MCF 10A (cell line): ENCODE measurements at regions not wholly inside any gene's neighbourhood (a gene's known extent, or its start where the extent isn't known, plus 50 kb on each side); places are given as distances from the start of the nearest gene placed in this dataset.

Source experiments
- BruUV-seq: library from RNA; stranded (reverse); fragments of 400-500 nt; replicated peaks from 2 replicates; lab custom pipeline; 2021; lab: Mats Ljungman, UMichigan
- CTCF ChIA-PET: fragments of 300-600 bp; sonication (Branson Sonifier 250); formaldehyde crosslinking; extraction: SDS; loops from one replicate; lab custom pipeline; 2021; ENCODE audit warnings: antibody characterized with exemption, inconsistent platforms; lab: Yijun Ruan, JAX
- POLR2A ChIA-PET: fragments of 300-600, 350-650 bp; sonication (Branson Sonifier 250); formaldehyde crosslinking; extraction: SDS; loops from one replicate; lab custom pipeline; 2020; ENCODE audit warnings: antibody characterized with exemption, inconsistent platforms; lab: Yijun Ruan, JAX
- DNase-seq: peaks from one replicate; pipeline ENCODE4 v3.0.0-alpha.2; 2018; ENCODE audit not compliant: unreplicated experiment
- H3K27ac Mint-ChIP-seq: one replicate; pipeline ENCODE4 v1.8.0; 2022; ENCODE audit warnings: mild to moderate bottlenecking, low read depth, mixed read lengths; ENCODE audit not compliant: unreplicated experiment
- H3K27me3 Mint-ChIP-seq: one replicate; pipeline ENCODE4 v1.8.0; 2022; ENCODE audit warnings: mixed read lengths; ENCODE audit not compliant: insufficient read depth, unreplicated experiment
- H3K36me3 Mint-ChIP-seq: one replicate; pipeline ENCODE4 v1.8.0; 2022; ENCODE audit warnings: mild to moderate bottlenecking, moderate library complexity, mixed read lengths; ENCODE audit not compliant: insufficient read depth, unreplicated experiment
- H3K4me1 Mint-ChIP-seq: one replicate; pipeline ENCODE4 v1.8.0; 2022; ENCODE audit warnings: mixed read lengths; ENCODE audit not compliant: insufficient read depth, unreplicated experiment
- H3K4me3 Mint-ChIP-seq: one replicate; pipeline ENCODE4 v1.8.0; 2022; ENCODE audit warnings: mild to moderate bottlenecking, moderate library complexity, mixed read lengths; ENCODE audit not compliant: unreplicated experiment
- H3K9me3 Mint-ChIP-seq: one replicate; pipeline ENCODE4 v1.8.0; 2022; ENCODE audit warnings: mixed read lengths; ENCODE audit not compliant: unreplicated experiment
- intact Hi-C: fragments of 100-400 bp; cut with micrococcal nuclease; formaldehyde crosslinking; loops from 2 replicates; pipeline ENCODE4 v1.14.1; 2022
- TF ChIP-seq, protein P1 (sequence below): fragments of 200-600 bp; IDR thresholded peaks from one replicate; pipeline ENCODE4 v1.8.0; 2022; ENCODE audit warnings: antibody characterized with exemption, mild to moderate bottlenecking; ENCODE audit not compliant: unreplicated experiment

DNA sequence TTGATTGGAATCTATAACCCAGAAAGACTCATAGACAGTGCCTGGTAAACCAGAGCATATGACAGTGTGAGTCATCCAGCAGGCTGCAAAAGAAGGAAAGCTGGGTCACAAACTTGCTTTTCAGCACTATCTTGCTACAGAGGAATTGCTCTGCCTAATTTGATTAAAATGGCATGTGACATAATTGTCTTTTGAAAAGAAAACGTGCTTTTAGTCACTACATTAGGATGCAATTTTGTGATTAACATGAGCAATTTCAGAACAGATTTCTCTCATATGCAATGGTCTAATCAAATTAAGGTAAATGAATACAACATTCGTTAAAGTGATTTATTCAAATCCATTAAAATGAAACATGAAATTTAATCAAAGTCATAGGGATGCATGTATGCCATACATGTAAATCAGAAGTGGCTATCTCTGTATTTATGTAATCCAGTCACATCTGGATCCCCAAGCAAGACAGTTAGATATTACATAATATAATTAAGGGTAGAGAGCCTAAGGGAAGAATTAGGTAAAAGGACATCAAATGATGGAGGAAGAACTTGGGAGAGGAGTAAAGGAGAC, 400.0 kb upstream of the HTR1E start:
- H3K27ac Mint-ChIP-seq = no peak overlapping the region
- ChIA-PET CTCF (no interaction called here), POLR2A (no interaction called here)
- no peaks in the 10 kb centered on the region for H3K27me3 Mint-ChIP-seq
- peaks cover 26% of the 10 kb centered on the region for H3K9me3 Mint-ChIP-seq
- TF ChIP-seq, protein P1, sequence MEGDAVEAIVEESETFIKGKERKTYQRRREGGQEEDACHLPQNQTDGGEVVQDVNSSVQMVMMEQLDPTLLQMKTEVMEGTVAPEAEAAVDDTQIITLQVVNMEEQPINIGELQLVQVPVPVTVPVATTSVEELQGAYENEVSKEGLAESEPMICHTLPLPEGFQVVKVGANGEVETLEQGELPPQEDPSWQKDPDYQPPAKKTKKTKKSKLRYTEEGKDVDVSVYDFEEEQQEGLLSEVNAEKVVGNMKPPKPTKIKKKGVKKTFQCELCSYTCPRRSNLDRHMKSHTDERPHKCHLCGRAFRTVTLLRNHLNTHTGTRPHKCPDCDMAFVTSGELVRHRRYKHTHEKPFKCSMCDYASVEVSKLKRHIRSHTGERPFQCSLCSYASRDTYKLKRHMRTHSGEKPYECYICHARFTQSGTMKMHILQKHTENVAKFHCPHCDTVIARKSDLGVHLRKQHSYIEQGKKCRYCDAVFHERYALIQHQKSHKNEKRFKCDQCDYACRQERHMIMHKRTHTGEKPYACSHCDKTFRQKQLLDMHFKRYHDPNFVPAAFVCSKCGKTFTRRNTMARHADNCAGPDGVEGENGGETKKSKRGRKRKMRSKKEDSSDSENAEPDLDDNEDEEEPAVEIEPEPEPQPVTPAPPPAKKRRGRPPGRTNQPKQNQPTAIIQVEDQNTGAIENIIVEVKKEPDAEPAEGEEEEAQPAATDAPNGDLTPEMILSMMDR = no peak
- H3K36me3 Mint-ChIP-seq = no peaks in the 10 kb centered on the region
- intact Hi-C loops = no loop called here
- no peak overlapping the region for H3K4me3 Mint-ChIP-seq
- no peaks in the 10 kb centered on the region for H3K4me1 Mint-ChIP-seq
- no TSS peak for BruUV-seq
- DNase-seq = no peak

DNA sequence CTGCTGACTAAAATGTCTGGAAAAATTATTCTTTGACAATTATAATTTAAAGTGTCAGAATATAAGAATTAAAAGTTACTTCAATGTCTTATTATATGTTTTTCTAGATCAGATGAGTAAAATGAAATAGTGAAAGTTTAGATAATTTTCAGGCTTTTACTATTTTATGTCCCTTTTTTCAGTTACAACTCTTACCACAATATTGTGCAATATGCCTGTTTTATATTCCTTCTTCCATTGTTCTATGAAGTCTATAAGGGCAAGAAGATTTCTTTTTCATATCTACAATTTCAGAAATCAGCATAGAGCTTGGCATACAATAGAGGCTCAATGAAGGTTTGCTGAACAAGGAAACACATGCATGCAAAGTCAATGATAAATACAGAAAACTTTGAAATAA, 401.2 kb upstream of the HTR1E start:
- H3K4me1 Mint-ChIP-seq = no peaks in the 10 kb centered on the region
- H3K36me3 Mint-ChIP-seq = no peaks in the 10 kb centered on the region
- TF ChIP-seq, protein P1 = no peak
- no peak overlapping the region for H3K4me3 Mint-ChIP-seq
- no peak for DNase-seq
- BruUV-seq = no TSS peak
- H3K9me3 Mint-ChIP-seq = peaks cover 38% of the 10 kb centered on the region
- intact Hi-C loops = no loop called here
- ChIA-PET CTCF (no interaction called here), POLR2A (no interaction called here)
- H3K27ac Mint-ChIP-seq = no peak overlapping the region
- H3K27me3 Mint-ChIP-seq = no peaks in the 10 kb centered on the region

DNA sequence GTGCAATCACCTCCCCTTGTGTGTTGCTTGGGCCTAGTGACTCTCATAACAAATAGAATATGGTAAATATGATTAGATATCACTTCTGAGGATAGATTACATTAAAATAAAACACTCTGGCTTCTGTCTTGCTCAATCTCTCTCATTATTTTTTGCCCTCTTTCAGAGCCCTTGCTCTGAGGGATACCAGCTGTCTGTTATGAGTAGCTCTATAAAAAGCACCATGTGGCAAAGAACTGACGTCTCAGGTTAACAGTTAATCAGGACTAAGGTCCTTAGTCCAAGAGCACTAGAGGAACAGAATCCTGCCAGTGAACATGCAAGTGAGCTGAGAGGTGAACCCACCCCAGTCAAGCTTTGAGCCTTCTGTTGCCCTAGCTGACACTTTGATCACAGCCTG, 402.2 kb upstream of the HTR1E start:
- H3K36me3 Mint-ChIP-seq = no peaks in the 10 kb centered on the region
- no peak for DNase-seq
- no peak overlapping the region for H3K4me3 Mint-ChIP-seq
- H3K9me3 Mint-ChIP-seq = peaks cover 31% of the 10 kb centered on the region
- no peaks in the 10 kb centered on the region for H3K4me1 Mint-ChIP-seq
- ChIA-PET CTCF (interaction anchor here (0.7 to 1.1 kb wide), 2 partner anchors 439 to 612 kb away, joined by 3 to 5 read pairs; no protein-coding TSS in a partner anchor), POLR2A (no interaction called here)
- BruUV-seq = no TSS peak
- H3K27me3 Mint-ChIP-seq = no peaks in the 10 kb centered on the region
- TF ChIP-seq, protein P1 = no peak
- intact Hi-C loops = no loop called here
- no peak overlapping the region for H3K27ac Mint-ChIP-seq

DNA sequence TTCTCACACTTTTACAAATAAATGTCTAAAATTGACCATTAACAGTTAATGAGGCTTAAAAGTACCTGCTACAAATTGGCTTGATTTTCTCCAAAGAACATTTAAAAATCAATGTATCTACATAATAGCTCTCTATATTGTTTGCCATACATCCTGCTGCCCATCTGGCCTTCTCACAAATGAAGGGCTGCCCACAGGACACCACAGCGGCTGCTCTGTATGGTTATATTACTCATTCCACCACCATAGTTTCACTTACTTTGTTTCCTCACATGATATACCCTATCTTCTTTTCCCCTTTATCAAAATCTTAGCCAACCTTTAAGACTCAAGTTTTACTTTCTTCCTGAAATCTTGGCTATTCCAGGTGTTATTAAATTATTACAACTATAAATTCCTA, 407.7 kb upstream of the HTR1E start:
- TF ChIP-seq, protein P1 = no peak
- no peaks in the 10 kb centered on the region for H3K36me3 Mint-ChIP-seq
- H3K9me3 Mint-ChIP-seq = peaks cover 15% of the 10 kb centered on the region
- H3K4me1 Mint-ChIP-seq = no peaks in the 10 kb centered on the region
- DNase-seq = no peak
- POLR2A ChIA-PET = no interaction called here
- intact Hi-C loops = no loop called here
- H3K27ac Mint-ChIP-seq = no peak overlapping the region
- H3K4me3 Mint-ChIP-seq = no peak overlapping the region
- CTCF ChIA-PET = no interaction called here
- H3K27me3 Mint-ChIP-seq = no peaks in the 10 kb centered on the region
- BruUV-seq = no TSS peak
